ENCODE measurements at regions not wholly inside any gene's neighbourhood (a gene's known extent, or its start where the extent isn't known, plus 50 kb on each side); places are given as distances from the start of the nearest gene placed in this dataset.

GRCh38 chr6:168137024-168137423, 58.0 kb upstream of the FRMD1 start:
- TF ChIP-seq CTCF (IDR thresholded peaks at IDR 0.05) (no peak), POLR2A (IDR thresholded peaks at IDR 0.05) (no peak)
